Caco-2 (cell line): ENCODE measurements at regions not wholly inside any gene's neighbourhood (a gene's known extent, or its start where the extent isn't known, plus 50 kb on each side); places are given as distances from the start of the nearest gene placed in this dataset.

Experiments used
- BruUV-seq: library from RNA; stranded (reverse); fragments of 400-500 nt; replicated peaks from 2 replicates; lab custom pipeline; 2021; lab: Mats Ljungman, UMichigan
- CTCF ChIA-PET: fragments of 300-600 bp; sonication (Branson Sonifier 250); formaldehyde crosslinking; loops from one replicate; lab custom pipeline; 2022; ENCODE audit warnings: antibody characterized with exemption; lab: Charles Lee
- POLR2A ChIA-PET: fragments of 300-600 bp; sonication (Branson Sonifier 250); formaldehyde crosslinking; loops from one replicate; lab custom pipeline; 2022; ENCODE audit warnings: antibody characterized with exemption; lab: Charles Lee
- DNase-seq, 2 experiments: peaks; one replicate each; pipeline versions ENCODE4 v3.0.0 to v3.0.0-alpha.2; 2020 to 2022
- H3K27me3 ChIP-seq: replicated peaks from 2 replicates; pipeline ENCODE4 v1.6.0; 2011; ENCODE audit warnings: low read length; ENCODE audit not compliant: control insufficient read depth, insufficient read depth
- H3K36me3 ChIP-seq: 2 replicates; pipeline ENCODE4 v1.5.1; 2011; ENCODE audit warnings: low read length; ENCODE audit not compliant: control insufficient read depth, insufficient read depth
- H3K4me1 ChIP-seq: fragments of 250-450 bp; sonication (Bioruptor Pico); 2 replicates; pipeline ENCODE4 v1.5.1; 2020; ENCODE audit warnings: mild to moderate bottlenecking
- H3K4me3 ChIP-seq: 2 replicates; pipeline ENCODE4 v1.5.1; 2011; ENCODE audit warnings: low read depth, mild to moderate bottlenecking, control low read depth, low read length
- H3K9me3 ChIP-seq: fragments of 250-450 bp; sonication (Bioruptor Pico); 2 replicates; pipeline ENCODE4 v1.5.1; 2020; ENCODE audit warnings: mild to moderate bottlenecking, moderate library complexity
- H3K27ac Mint-ChIP-seq: one replicate; pipeline ENCODE4 v1.8.0; 2022; ENCODE audit warnings: mixed read lengths; ENCODE audit not compliant: unreplicated experiment
- H3K27me3 Mint-ChIP-seq: one replicate; pipeline ENCODE4 v1.8.0; 2022; ENCODE audit warnings: mixed read lengths; ENCODE audit not compliant: insufficient read depth, unreplicated experiment
- H3K36me3 Mint-ChIP-seq: one replicate; pipeline ENCODE4 v1.8.0; 2022; ENCODE audit warnings: mild to moderate bottlenecking, mixed read lengths; ENCODE audit not compliant: insufficient read depth, unreplicated experiment
- H3K4me1 Mint-ChIP-seq: one replicate; pipeline ENCODE4 v1.8.0; 2022; ENCODE audit warnings: low read depth, mixed read lengths; ENCODE audit not compliant: unreplicated experiment
- H3K4me3 Mint-ChIP-seq: one replicate; pipeline ENCODE4 v1.8.0; 2022; ENCODE audit warnings: mild to moderate bottlenecking, moderate library complexity, mixed read lengths; ENCODE audit not compliant: unreplicated experiment
- H3K9me3 Mint-ChIP-seq: one replicate; pipeline ENCODE4 v1.8.0; 2022; ENCODE audit warnings: mixed read lengths; ENCODE audit not compliant: unreplicated experiment
- intact Hi-C: fragments of 100-400 bp; cut with micrococcal nuclease; formaldehyde crosslinking; loops from one replicate; pipeline ENCODE4 v1.10.0; 2022; ENCODE audit not compliant: unreplicated experiment
- TF ChIP-seq, protein P1 (sequence below), 2 experiments: fragments of 200-600 bp in 1 of 2; IDR thresholded peaks; 1 replicate in 1 of 2; 2 replicates in 1 of 2; pipeline versions ENCODE4 v1.5.1 to v1.8.0; 2011 to 2022; ENCODE audit warnings: antibody characterized with exemption in 1 of 2, control low read depth in 1 of 2, inconsistent platforms in 1 of 2, low read depth in 1 of 2, low read length in 1 of 2, mild to moderate bottlenecking in 1 of 2, moderate library complexity in 1 of 2; ENCODE audit not compliant: insufficient read depth in 1 of 2, severe bottlenecking in 1 of 2, unreplicated experiment in 1 of 2

GRCh38 chr12:126510630-126511029, 1445.4 kb downstream of the AACS start:
- intact Hi-C loops: no loop called here
- ChIA-PET CTCF (no interaction called here), POLR2A (no interaction called here)
- Mint-ChIP-seq H3K4me1 (no peaks in the 10 kb centered on the region), H3K27me3 (no peaks in the 10 kb centered on the region), H3K27ac (no peak overlapping the region), H3K9me3 (peaks cover 21% of the 10 kb centered on the region), H3K4me3 (no peak overlapping the region), H3K36me3 (no peaks in the 10 kb centered on the region)
- H3K36me3 ChIP-seq: no peaks in the 10 kb centered on the region
- no TSS peak for BruUV-seq
- H3K9me3 ChIP-seq: no peaks in the 10 kb centered on the region
- DNase-seq: no peak
- no peaks in the 10 kb centered on the region for H3K4me1 ChIP-seq
- TF ChIP-seq, protein P1, sequence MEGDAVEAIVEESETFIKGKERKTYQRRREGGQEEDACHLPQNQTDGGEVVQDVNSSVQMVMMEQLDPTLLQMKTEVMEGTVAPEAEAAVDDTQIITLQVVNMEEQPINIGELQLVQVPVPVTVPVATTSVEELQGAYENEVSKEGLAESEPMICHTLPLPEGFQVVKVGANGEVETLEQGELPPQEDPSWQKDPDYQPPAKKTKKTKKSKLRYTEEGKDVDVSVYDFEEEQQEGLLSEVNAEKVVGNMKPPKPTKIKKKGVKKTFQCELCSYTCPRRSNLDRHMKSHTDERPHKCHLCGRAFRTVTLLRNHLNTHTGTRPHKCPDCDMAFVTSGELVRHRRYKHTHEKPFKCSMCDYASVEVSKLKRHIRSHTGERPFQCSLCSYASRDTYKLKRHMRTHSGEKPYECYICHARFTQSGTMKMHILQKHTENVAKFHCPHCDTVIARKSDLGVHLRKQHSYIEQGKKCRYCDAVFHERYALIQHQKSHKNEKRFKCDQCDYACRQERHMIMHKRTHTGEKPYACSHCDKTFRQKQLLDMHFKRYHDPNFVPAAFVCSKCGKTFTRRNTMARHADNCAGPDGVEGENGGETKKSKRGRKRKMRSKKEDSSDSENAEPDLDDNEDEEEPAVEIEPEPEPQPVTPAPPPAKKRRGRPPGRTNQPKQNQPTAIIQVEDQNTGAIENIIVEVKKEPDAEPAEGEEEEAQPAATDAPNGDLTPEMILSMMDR (IDR thresholded peaks at IDR 0.05; ENCODE audit: insufficient read depth in 1 of 2, low read depth in 1 of 2, low read length in 1 of 2, severe bottlenecking in 1 of 2, unreplicated experiment in 1 of 2): no peak
- no peaks in the 10 kb centered on the region for H3K27me3 ChIP-seq
- H3K4me3 ChIP-seq: no peak overlapping the region

DNA sequence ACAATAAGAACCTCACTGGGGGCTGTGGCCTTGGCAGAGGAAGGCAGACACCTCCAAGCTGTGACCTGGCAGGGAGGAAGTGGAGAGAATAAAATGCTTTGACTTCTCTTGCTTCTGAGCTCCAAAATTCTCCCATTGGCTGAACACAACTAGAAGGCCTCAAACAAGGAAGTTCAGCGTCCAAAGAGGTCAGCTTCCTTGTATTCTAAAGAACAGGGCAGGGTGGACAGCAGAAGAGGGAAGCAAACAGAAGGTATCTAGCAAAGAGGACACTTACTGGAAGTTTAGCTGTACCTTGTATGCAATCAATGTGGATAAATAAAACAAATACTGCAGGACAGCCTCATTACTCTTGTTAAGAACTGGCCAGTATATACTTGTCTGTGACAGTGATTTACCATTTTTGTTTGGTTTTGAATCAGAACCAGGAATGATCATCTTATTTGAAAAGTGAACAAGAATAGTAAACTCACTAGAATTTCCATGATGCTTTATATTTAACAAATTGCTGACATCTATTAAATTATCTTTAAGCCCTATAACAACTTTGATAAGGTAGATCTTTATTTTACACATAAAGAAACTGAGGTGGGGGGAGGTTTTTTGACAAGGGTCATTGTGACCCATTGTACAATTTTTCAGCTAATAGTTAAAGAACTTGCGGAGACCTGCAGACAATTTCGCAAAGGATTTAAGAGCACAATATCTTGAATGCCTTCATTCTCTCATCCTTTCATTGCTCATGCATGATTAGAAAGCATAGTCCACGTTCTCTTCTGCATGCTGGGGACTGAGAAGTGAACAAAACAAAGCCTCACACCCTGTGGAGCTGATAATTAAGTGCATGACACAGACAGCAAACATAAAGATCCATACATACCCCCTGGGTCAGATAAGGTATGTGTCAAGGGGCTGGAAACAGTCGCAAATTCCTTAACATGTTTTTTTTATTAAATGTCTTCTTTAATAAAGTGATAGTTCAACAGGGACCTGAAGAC, 1448.0 kb downstream of the AACS start:
- Histone ChIP-seq H3K9me3 (no peaks in the 10 kb centered on the region), H3K36me3 (no peaks in the 10 kb centered on the region), H3K4me1 (no peaks in the 10 kb centered on the region), H3K27me3 (no peaks in the 10 kb centered on the region), H3K4me3 (no peak overlapping the region)
- H3K27ac Mint-ChIP-seq: no peak overlapping the region
- TF ChIP-seq, protein P1 (IDR thresholded peaks at IDR 0.05; ENCODE audit: insufficient read depth in 1 of 2, low read depth in 1 of 2, low read length in 1 of 2, severe bottlenecking in 1 of 2, unreplicated experiment in 1 of 2): no peak
- no peaks in the 10 kb centered on the region for H3K27me3 Mint-ChIP-seq
- intact Hi-C loops: no loop called here
- ChIA-PET CTCF (no interaction called here), POLR2A (no interaction called here)
- no peaks in the 10 kb centered on the region for H3K9me3 Mint-ChIP-seq
- no peak for DNase-seq
- H3K4me3 Mint-ChIP-seq: no peak overlapping the region
- H3K36me3 Mint-ChIP-seq: no peaks in the 10 kb centered on the region
- no peaks in the 10 kb centered on the region for H3K4me1 Mint-ChIP-seq
- no TSS peak for BruUV-seq

DNA sequence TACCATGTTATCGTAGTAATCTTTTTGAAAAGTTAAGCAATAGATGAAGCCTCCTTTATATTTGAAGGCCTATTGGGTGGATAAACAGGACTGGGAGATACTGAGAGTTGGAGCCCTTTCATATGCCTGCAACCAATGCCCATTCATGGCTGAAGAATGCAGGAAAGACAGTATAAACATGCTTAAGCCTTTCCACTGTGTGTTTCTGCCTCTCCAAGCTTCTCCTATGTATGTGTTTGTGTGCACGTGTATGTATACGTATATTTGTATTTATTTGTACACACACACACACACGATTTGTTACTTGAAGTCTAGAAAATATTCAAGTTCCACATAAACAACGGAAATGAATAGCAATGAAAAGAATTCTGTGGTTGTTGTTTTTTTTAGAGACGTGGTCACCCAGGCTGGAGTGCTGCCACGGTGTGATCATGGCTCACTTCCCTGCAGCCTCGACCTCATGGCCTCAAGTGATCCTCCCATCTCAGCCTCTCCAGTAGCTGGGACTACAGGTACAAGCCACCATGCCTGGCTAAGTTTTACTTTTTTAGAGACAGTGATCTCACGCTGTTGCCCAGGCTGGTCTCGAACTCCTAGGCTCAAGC, 1453.5 kb downstream of the AACS start:
- Mint-ChIP-seq H3K4me1 (no peaks in the 10 kb centered on the region), H3K36me3 (no peaks in the 10 kb centered on the region), H3K27me3 (no peaks in the 10 kb centered on the region), H3K4me3 (no peak overlapping the region), H3K27ac (no peak overlapping the region), H3K9me3 (no peaks in the 10 kb centered on the region)
- intact Hi-C loops: no loop called here
- Histone ChIP-seq H3K4me1 (no peaks in the 10 kb centered on the region), H3K4me3 (no peak overlapping the region), H3K9me3 (no peaks in the 10 kb centered on the region), H3K27me3 (no peaks in the 10 kb centered on the region), H3K36me3 (no peaks in the 10 kb centered on the region)
- TF ChIP-seq, protein P1 (IDR thresholded peaks at IDR 0.05; ENCODE audit: insufficient read depth in 1 of 2, low read depth in 1 of 2, low read length in 1 of 2, severe bottlenecking in 1 of 2, unreplicated experiment in 1 of 2): no peak
- BruUV-seq: no TSS peak
- CTCF ChIA-PET: no interaction called here
- POLR2A ChIA-PET: no interaction called here
- no peak for DNase-seq
